ENCODE measurements at regions not wholly inside any gene's neighbourhood (a gene's known extent, or its start where the extent isn't known, plus 50 kb on each side); places are given as distances from the start of the nearest gene placed in this dataset.
"Not testable (repeated sequence)": the region's sequence is repeated elsewhere in the genome, so short reads cannot be mapped to it uniquely, and the experiment has no call there.

- no peak for DNase-seq (ENCODE audit: low spot score)
Measured at GRCh38 chr1:178020968-178021640, 51.2 kb upstream of the SEC16B start.

- DNase-seq (ENCODE audit: low spot score) = no peak
Measured at GRCh38 chr1:178021950-178022349, 52.1 kb upstream of the SEC16B start.

GRCh38 chr1:178023181-178023618 is 53.3 kb upstream of the SEC16B start:
- DNase-seq (ENCODE audit: low spot score) = no peak

DNA sequence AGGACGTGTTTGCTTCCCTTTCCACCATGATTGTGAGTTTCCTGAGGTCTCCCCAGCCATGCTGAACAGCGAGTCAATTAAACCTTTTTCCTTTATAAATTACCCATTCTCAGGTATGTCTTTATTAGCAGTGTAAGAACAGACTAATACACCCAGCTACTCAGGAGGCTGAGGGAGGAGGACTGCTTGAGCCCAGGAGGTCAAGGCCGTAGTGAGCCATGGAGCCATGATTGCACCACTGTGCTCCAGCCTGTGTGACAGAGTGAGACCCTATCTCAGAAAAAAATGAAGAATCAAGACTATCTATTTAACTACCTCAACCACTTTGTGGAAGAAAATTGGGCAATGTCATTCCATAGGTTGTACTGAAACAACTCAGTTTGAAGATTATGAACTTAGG is 54.6 kb upstream of the SEC16B start:
- no peak for DNase-seq (ENCODE audit: low spot score)

GRCh38 chr1:178025613-178026356 is 55.9 kb upstream of the SEC16B start:
- DNase-seq (ENCODE audit: low spot score) = no peak

GRCh38 chr1:178028841-178029481 is 59.1 kb upstream of the SEC16B start:
- no peak for DNase-seq (ENCODE audit: low spot score)

DNA sequence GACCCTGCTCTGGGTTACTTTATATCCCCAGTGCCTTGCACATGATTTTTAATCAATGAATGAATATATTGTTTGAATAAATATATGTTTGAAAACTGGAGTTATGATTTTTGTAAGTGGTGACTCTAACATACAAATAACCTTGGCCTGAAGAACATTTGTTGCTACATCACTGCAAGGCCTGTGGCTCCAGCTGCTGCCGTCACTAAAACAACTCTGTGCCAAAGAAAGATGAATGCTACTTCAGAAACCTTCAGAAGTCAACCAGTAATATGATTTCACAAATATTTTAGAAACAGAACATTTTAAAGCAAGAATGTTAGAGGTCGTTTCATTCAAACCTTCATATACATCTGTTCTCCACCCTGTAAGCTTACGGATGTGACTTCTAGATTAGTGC is 60.6 kb upstream of the SEC16B start:
- no peak for DNase-seq (ENCODE audit: low spot score)

GRCh38 chr1:178031856-178032320 is 62.0 kb upstream of the RASAL2 start:
- DNase-seq (ENCODE audit: low spot score) = peak; percentile 90

- DNase-seq (ENCODE audit: low spot score) = no peak
Measured at GRCh38 chr1:178033019-178033418, 60.9 kb upstream of the RASAL2 start.

DNA sequence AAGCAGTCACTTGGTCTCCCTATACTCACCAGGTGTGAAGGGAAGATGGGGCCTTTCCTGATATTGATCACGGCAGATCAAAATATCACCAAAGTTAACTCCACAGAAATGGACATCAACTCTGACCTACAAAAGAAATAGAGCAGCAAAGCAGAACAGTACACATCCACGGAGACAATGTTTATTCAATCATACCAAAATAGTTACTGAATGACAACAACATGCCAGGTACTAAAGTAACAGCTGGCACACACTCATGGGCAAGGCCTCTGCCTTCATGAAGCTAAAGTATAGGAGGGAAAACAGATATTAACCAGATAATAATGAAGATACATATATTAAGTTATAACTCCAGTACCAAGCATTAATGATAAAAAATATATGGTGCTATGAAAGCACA is 59.2 kb upstream of the RASAL2 start:
- DNase-seq (ENCODE audit: low spot score) = no peak

- DNase-seq (ENCODE audit: low spot score) = no peak
Measured at GRCh38 chr1:178036090-178036489, 57.8 kb upstream of the RASAL2 start.

GRCh38 chr1:178037510-178038253 is 56.2 kb upstream of the RASAL2 start:
- peak; percentile 83 for DNase-seq (ENCODE audit: low spot score)

GRCh38 chr1:178038372-178038771 is 55.5 kb upstream of the RASAL2 start:
- no peak for DNase-seq (ENCODE audit: low spot score)

DNA sequence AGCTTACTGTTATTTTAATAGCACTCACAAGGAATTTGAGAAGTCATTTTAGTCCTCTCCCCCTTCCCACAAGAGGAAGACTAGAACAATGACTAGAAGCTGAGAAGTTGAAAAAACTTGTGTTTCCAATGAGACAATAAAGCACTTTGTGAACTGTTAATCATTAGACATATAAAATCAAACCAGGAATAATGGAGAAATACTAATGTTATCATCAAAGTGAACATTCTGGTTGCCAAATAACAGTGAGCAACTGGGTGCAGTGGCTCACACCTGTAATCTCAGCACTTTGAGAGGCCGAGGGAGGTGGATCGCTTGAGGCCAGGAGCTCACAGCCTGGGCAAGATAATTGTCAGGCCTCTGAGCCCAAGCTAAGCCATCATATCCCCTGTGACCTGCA is 54.0 kb upstream of the RASAL2 start:
- DNase-seq (ENCODE audit: low spot score) = no peak

DNA sequence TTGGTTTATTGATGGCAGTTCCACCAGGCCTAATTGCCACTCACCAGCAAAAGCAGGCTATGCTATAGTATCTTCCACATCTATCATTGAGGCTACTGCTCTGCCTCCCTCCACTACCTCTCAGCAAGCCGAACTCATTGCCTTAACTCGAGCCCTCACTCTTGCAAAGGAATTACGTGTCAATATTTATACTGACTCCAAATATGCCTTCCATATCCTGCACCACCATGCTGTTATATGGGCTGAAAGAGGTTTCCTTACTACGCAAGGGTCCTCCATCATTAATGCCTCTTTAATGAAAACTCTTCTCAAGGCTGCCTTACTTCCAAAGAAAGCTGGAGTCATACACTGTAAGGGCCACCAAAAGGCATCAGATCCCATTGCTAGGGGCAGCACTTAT is 50.0 kb upstream of the RASAL2 start:
- not testable (repeated sequence) for DNase-seq (ENCODE audit: low spot score)
